ENCODE measurements at regions not wholly inside any gene's neighbourhood (a gene's known extent, or its start where the extent isn't known, plus 50 kb on each side); places are given as distances from the start of the nearest gene placed in this dataset.

- Histone ChIP-seq H3K4me3 (ENCODE audit: low read length) (no peak overlapping the region), H3K9ac (ENCODE audit: low read length) (no peak overlapping the region), H3K27ac (ENCODE audit: low read length) (no peak overlapping the region), H3K79me2 (replicated peaks; ENCODE audit: insufficient read depth, low read length) (no peaks in the 10 kb centered on the region), H2AFZ (ENCODE audit: low read depth, low read length) (no peak overlapping the region), H3K27me3 (ENCODE audit: insufficient read depth, low read depth, low read length) (no peaks in the 10 kb centered on the region), H3F3A (ENCODE audit: insufficient read depth, low read length, poor library complexity, severe bottlenecking) (no peaks in the 10 kb centered on the region), H3K4me2 (ENCODE audit: low read length) (no peak overlapping the region), H3K9me3 (ENCODE audit: low read length) (no peaks in the 10 kb centered on the region), H3K9me2 (ENCODE audit: insufficient read depth, low read length) (no peaks in the 10 kb centered on the region), H4K20me1 (ENCODE audit: insufficient read depth) (no peaks in the 10 kb centered on the region), H3K36me3 (ENCODE audit: insufficient read depth, low read length) (no peaks in the 10 kb centered on the region)
- TF ChIP-seq CTCF (IDR thresholded peaks at IDR 0.05; ENCODE audit: poor library complexity, severe bottlenecking) (no peak), EZH2 (IDR thresholded peaks at IDR 0.05; ENCODE audit: borderline replicate concordance, insufficient read depth, low read length, poor library complexity, severe bottlenecking) (no peak), EP300 (conservative IDR thresholded peaks at IDR 0.05; ENCODE audit: poor library complexity, severe bottlenecking) (no peak)
Measured at GRCh38 chrX:65600106-65600505, 65.5 kb upstream of the LAS1L start.

- H3K9ac ChIP-seq (ENCODE audit: low read length) = no peak overlapping the region
- no peak overlapping the region for H3K27ac ChIP-seq (ENCODE audit: low read length)
- H2AFZ ChIP-seq (ENCODE audit: low read depth, low read length) = no peak overlapping the region
- H4K20me1 ChIP-seq (ENCODE audit: insufficient read depth) = no peaks in the 10 kb centered on the region
- H3K27me3 ChIP-seq (ENCODE audit: insufficient read depth, low read depth, low read length) = no peaks in the 10 kb centered on the region
- no peaks in the 10 kb centered on the region for H3F3A ChIP-seq (ENCODE audit: insufficient read depth, low read length, poor library complexity, severe bottlenecking)
- H3K9me3 ChIP-seq (ENCODE audit: low read length) = no peaks in the 10 kb centered on the region
- TF ChIP-seq CTCF (IDR thresholded peaks at IDR 0.05; ENCODE audit: poor library complexity, severe bottlenecking) (no peak), EP300 (conservative IDR thresholded peaks at IDR 0.05; ENCODE audit: poor library complexity, severe bottlenecking) (no peak), POLR2AphosphoS5 (IDR thresholded peaks at IDR 0.05) (no peak), EZH2 (IDR thresholded peaks at IDR 0.05; ENCODE audit: borderline replicate concordance, insufficient read depth, low read length, poor library complexity, severe bottlenecking) (no peak), TAF1 (IDR thresholded peaks at IDR 0.05; ENCODE audit: low read depth) (no peak), RAD21 (conservative IDR thresholded peaks at IDR 0.05) (no peak), REST (IDR thresholded peaks at IDR 0.05; ENCODE audit: borderline replicate concordance) (no peak), SMC3 (conservative IDR thresholded peaks at IDR 0.05; ENCODE audit: poor library complexity) (no peak), MXI1 (conservative IDR thresholded peaks at IDR 0.05; ENCODE audit: poor library complexity, severe bottlenecking) (no peak)
- no peaks in the 10 kb centered on the region for H3K9me2 ChIP-seq (ENCODE audit: insufficient read depth, low read length)
- no peaks in the 10 kb centered on the region for H3K36me3 ChIP-seq (ENCODE audit: insufficient read depth, low read length)
- H3K4me2 ChIP-seq (ENCODE audit: low read length) = no peak overlapping the region
- H3K4me3 ChIP-seq (ENCODE audit: low read length) = no peak overlapping the region
- H3K79me2 ChIP-seq (replicated peaks; ENCODE audit: insufficient read depth, low read length) = no peaks in the 10 kb centered on the region
Measured at GRCh38 chrX:65598559-65599147, 64.1 kb upstream of the LAS1L start.
